ENCODE measurements at regions not wholly inside any gene's neighbourhood (a gene's known extent, or its start where the extent isn't known, plus 50 kb on each side); places are given as distances from the start of the nearest gene placed in this dataset.

DNA sequence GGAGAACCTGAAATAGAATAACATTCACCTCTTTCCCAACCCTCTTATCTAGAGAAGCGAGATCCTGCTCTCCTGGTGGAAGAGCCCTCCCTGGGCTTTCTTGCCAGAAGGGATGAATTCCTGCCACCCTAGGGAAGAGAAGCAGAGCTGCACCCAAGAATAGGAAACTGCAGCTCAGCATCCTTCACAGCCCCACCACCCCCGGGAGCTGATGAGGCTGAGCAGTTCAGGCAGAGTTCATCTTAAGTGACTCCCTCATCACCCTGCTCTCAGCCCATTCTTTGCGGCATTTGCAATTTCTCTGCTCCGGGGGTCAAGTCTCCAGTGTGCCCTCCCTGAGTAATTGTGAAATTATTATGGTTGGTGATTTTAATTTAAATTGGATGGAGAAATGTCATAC lies 514.9 kb downstream of the BUD13 start:
- Histone ChIP-seq H3K9me3 (ENCODE audit: control insufficient read depth, insufficient read depth, low read length) (no peaks in the 10 kb centered on the region), H3K27me3 (ENCODE audit: control insufficient read depth, insufficient read depth, low read length) (no peaks in the 10 kb centered on the region), H3K4me3 (ENCODE audit: low read depth, low read length) (no peak overlapping the region), H3K27ac (ENCODE audit: low read depth, low read length) (no peak overlapping the region)
- no peak for DNase-seq (ENCODE audit: low read depth, low spot score)
- TF ChIP-seq, protein P1, sequence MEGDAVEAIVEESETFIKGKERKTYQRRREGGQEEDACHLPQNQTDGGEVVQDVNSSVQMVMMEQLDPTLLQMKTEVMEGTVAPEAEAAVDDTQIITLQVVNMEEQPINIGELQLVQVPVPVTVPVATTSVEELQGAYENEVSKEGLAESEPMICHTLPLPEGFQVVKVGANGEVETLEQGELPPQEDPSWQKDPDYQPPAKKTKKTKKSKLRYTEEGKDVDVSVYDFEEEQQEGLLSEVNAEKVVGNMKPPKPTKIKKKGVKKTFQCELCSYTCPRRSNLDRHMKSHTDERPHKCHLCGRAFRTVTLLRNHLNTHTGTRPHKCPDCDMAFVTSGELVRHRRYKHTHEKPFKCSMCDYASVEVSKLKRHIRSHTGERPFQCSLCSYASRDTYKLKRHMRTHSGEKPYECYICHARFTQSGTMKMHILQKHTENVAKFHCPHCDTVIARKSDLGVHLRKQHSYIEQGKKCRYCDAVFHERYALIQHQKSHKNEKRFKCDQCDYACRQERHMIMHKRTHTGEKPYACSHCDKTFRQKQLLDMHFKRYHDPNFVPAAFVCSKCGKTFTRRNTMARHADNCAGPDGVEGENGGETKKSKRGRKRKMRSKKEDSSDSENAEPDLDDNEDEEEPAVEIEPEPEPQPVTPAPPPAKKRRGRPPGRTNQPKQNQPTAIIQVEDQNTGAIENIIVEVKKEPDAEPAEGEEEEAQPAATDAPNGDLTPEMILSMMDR (IDR thresholded peaks at IDR 0.05; ENCODE audit: low read depth, low read length) = no peak
- ChIA-PET POLR2A (no interaction called here), CTCF (interaction anchor here (0.7 kb wide), 1 partner anchor 1489 kb away, joined by 3 read pairs; no protein-coding TSS in a partner anchor)

DNA sequence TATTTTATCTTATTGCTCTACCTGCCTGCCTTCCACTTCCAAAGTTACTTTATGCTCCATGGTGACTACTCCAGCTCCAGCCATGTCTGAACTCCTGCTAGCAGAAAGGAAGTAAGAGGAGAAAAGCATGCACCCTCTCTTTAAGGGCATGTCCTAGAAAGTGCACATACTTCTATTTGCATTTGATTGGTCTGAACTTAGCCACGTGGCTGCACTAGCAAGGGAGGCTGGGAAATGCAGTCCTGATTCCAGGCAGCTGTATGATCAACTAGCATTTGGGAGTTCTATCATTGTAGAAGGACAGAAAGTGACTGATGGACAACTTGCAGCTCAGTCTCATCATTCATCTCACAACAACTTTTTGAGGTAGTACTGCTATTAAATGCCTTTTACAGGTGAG lies 515.7 kb downstream of the BUD13 start:
- no peaks in the 10 kb centered on the region for H3K27me3 ChIP-seq (ENCODE audit: control insufficient read depth, insufficient read depth, low read length)
- no peak overlapping the region for H3K4me3 ChIP-seq (ENCODE audit: low read depth, low read length)
- TF ChIP-seq, protein P1 (IDR thresholded peaks at IDR 0.05; ENCODE audit: low read depth, low read length) = no peak
- POLR2A ChIA-PET = no interaction called here
- no peaks in the 10 kb centered on the region for H3K9me3 ChIP-seq (ENCODE audit: control insufficient read depth, insufficient read depth, low read length)
- CTCF ChIA-PET = interaction anchor here (0.7 kb wide), 1 partner anchor 1488 kb away, joined by 3 read pairs; no protein-coding TSS in a partner anchor
- H3K27ac ChIP-seq (ENCODE audit: low read depth, low read length) = no peak overlapping the region
- no peak for DNase-seq (ENCODE audit: low read depth, low spot score)

- Histone ChIP-seq H3K4me3 (ENCODE audit: low read depth, low read length) (no peak overlapping the region), H3K27me3 (ENCODE audit: control insufficient read depth, insufficient read depth, low read length) (no peaks in the 10 kb centered on the region), H3K9me3 (ENCODE audit: control insufficient read depth, insufficient read depth, low read length) (no peaks in the 10 kb centered on the region), H3K27ac (ENCODE audit: low read depth, low read length) (no peak overlapping the region)
- POLR2A ChIA-PET = interaction anchor here (0.5 kb wide), 1 partner anchor 1103 kb away, joined by 3 read pairs; no protein-coding TSS in a partner anchor
- CTCF ChIA-PET = no interaction called here
- TF ChIP-seq, protein P1 (IDR thresholded peaks at IDR 0.05; ENCODE audit: low read depth, low read length) = no peak
- DNase-seq (ENCODE audit: low read depth, low spot score) = no peak
Measured at GRCh38 chr11:116256215-116256614, 516.6 kb downstream of the BUD13 start.

- TF ChIP-seq, protein P1 (IDR thresholded peaks at IDR 0.05; ENCODE audit: low read depth, low read length) = no peak
- ChIA-PET POLR2A (no interaction called here), CTCF (no interaction called here)
- Histone ChIP-seq H3K4me3 (ENCODE audit: low read depth, low read length) (no peak overlapping the region), H3K27me3 (ENCODE audit: control insufficient read depth, insufficient read depth, low read length) (no peaks in the 10 kb centered on the region), H3K27ac (ENCODE audit: low read depth, low read length) (no peak overlapping the region), H3K9me3 (ENCODE audit: control insufficient read depth, insufficient read depth, low read length) (no peaks in the 10 kb centered on the region)
- DNase-seq (ENCODE audit: low read depth, low spot score) = no peak
Measured at GRCh38 chr11:116255321-116255953, 517.4 kb downstream of the BUD13 start.

GRCh38 chr11:116250155-116250554 lies 522.6 kb downstream of the BUD13 start:
- CTCF ChIA-PET = no interaction called here
- POLR2A ChIA-PET = no interaction called here
- DNase-seq (ENCODE audit: low read depth, low spot score) = no peak
- TF ChIP-seq, protein P1 (IDR thresholded peaks at IDR 0.05; ENCODE audit: low read depth, low read length) = no peak
- Histone ChIP-seq H3K27ac (ENCODE audit: low read depth, low read length) (no peak overlapping the region), H3K4me3 (ENCODE audit: low read depth, low read length) (no peak overlapping the region), H3K27me3 (ENCODE audit: control insufficient read depth, insufficient read depth, low read length) (no peaks in the 10 kb centered on the region), H3K9me3 (ENCODE audit: control insufficient read depth, insufficient read depth, low read length) (no peaks in the 10 kb centered on the region)
